ENCODE measurements at regions not wholly inside any gene's neighbourhood (a gene's known extent, or its start where the extent isn't known, plus 50 kb on each side); places are given as distances from the start of the nearest gene placed in this dataset.

GRCh38 chr10:31709476-31709875 lies 219.2 kb downstream of the ARHGAP12 start:
- no peak for DNase-seq (ENCODE audit: low read depth)

DNA sequence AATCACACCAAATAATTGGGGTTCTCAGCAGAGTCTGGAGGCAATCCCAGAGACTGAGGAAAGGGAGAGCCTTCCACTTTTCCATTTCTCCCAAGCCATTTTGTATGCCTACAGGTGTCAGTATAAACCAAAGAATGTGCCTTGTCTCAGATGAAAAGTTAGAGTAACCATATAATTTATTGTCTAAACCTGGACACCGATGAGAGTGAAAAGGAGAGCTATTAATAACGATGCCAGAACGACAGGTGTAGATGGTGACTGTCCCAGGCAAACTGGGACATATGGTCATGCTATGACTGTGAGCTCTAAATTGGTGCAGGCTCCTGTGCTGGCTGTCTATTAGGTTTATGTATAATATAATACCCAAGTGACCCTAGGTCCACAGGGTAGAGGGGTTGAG lies 219.6 kb downstream of the ARHGAP12 start:
- DNase-seq (ENCODE audit: low read depth) = no peak

- DNase-seq (ENCODE audit: low read depth) = no peak
Observed at GRCh38 chr10:31708474-31708873, 220.2 kb downstream of the ARHGAP12 start.

DNA sequence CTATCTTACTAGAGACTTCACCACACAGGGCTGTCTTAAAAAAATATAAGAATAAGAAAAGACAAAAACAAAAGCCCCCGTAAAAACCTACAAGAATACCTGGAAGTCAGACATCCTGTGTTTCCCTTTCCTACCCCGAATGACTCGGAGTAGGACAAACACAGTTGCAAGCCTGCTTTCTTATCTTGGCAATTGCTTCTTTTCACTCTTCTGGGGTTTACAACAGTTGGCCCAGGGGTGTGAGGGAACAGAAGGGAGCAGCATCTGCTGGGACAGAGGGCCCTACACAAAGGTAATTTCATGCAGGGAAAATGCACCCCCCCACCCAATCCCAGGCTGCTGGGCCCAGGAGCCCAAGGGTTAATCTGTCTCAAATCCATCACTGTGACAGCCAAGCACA lies 220.6 kb downstream of the ARHGAP12 start:
- DNase-seq (ENCODE audit: low read depth) = no peak

GRCh38 chr10:31707093-31708039 lies 221.3 kb downstream of the ARHGAP12 start:
- no peak for DNase-seq (ENCODE audit: low read depth)

DNA sequence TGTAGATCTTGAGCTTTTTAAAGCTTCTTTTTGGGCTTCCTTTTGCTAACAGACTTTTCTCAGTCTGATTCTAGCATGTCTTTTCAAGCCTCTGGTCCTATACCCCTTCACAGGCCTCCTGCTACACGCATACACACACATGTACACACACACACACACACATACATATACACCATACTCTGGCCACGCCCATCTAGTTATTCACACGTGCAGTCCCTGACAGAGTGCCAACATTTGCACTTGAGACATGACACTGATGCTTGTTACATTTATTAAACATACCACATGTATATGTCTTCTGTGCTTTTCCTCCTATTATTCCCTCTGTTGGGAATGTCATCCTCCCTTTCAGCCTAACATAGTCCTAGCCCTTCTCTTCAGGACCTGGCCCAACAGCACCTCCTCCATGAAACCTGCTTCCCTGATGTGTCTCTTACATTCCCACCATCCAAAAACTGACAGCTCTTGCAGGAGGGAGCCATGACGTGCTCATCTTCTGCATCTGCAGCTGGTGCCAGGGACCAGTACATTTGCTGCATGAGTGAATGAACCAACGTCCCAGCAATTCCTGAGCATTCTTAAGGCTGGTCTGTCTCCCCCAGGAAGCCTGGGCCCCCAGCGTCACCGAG lies 222.1 kb downstream of the ARHGAP12 start:
- DNase-seq (ENCODE audit: low read depth) = no peak

DNA sequence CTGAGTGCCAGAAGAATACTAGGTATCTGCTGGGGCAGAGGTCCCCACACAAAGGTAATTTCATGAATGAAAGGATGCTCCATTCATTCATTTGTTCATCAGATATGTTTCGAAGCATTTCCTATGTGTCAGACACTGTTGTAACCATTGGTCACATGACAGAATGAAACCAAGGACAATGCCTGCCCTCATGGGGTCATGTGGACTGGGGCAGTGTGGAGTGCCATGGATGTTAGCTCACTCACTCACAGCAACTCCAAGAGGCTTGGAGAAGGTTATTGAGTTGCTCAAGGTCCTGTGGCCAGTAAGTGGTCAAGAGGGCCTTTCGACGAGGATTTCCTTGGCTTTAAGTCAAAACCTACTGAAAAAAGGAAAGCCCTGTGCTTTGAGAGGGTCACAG lies 223.5 kb downstream of the ARHGAP12 start:
- DNase-seq (ENCODE audit: low read depth) = no peak

DNA sequence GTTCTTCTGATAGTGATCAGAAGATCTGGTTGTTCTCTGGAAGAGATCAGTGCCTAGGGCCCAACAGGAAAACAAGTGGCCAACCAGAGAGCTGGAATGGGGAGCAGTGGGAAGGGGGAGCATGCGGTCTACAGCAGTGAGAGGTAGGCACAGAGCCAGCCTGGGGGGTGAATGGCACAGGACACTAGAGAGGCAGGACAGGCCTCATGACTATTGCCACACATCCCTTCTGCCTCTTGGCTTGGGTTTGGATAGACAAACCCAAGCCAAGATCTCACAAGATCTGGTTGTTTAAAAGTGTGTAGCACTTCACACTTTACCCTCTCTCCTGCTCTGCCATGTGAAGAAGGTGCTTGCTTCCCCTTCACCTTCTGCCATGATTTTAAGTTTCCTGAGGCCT lies 224.4 kb downstream of the ARHGAP12 start:
- no peak for DNase-seq (ENCODE audit: low read depth)

GRCh38 chr10:31702954-31703353 lies 225.7 kb downstream of the ARHGAP12 start:
- no peak for DNase-seq (ENCODE audit: low read depth)

- no peak for DNase-seq (ENCODE audit: low read depth)
Observed at GRCh38 chr10:31702005-31702404, 226.6 kb downstream of the ARHGAP12 start.

DNA sequence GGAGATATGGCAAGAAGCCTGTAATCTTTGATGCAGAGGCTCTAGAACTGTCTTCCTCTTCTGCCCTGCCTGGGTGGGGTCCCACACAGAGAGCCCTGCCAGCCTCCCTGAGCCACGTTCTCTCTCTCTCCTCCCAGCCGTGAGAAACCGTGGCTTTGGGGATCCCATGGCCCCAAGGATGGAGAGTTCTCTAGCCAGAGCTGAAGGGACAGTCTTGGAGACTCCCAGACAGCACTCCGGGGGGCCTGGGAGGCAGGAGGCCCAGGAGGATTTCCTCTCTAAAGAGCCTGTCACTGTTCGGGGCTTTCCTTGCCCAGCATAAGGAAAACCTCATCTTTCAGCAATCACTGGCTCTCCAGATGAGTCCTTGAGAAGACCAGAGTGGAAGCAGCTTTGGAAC lies 227.1 kb downstream of the ARHGAP12 start:
- no peak for DNase-seq (ENCODE audit: low read depth)

DNA sequence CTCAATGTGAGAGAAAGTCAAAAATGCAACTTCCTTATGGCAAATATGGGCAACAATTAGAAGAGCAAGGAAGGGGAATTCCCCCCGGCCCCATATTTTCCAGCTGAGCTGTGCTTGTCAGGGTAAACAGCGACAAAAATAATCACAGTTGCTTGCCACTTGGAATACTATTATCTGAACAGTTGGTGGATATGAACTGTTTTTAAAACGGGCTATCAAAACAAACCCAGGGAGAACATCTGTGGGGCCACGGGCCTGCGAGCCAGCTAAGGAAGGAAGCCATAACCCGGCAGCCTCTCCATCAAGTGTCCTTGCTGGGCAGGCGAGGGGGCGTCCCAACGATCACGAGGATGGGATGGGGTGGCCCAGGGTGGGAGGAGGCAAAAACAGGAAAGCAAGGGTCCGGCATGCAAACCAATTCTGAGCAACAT lies 228.4 kb downstream of the ARHGAP12 start:
- DNase-seq (ENCODE audit: low read depth) = no peak

DNA sequence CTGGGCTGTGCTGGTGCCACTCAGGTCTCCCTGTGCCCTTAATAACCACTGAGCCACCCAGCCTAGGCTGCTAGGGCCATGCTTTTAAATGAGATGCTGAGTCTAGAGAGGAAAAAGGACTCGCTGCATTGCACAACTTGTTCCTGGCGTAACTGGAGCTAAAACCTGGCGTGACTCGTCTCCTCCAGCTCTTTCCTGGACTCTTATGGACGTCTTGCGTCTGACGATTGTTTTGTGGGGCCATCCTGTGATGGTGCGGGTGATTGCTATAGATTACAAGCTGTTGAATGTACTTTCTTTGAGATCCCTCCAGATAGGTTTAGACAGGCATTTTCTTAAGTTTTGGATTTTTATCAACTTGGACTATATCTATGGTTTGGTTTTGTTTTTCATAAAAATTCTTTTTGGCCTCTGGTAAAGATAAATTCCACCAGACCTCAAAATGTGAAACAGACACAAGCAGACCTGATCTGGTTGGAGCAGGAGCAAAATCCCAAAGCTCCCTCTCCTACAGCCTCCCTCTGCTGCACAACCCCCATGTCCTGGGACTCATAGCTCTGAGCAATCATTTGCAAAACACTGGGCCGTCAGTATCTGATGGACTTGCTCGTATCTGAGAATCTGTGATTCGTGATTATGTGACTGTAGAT lies 230.3 kb downstream of the ARHGAP12 start:
- DNase-seq (ENCODE audit: low read depth) = no peak

- DNase-seq (ENCODE audit: low read depth) = no peak
Observed at GRCh38 chr10:31697271-31698180, 231.1 kb downstream of the ARHGAP12 start.

- no peak for DNase-seq (ENCODE audit: low read depth)
Observed at GRCh38 chr10:31694929-31695837, 233.4 kb downstream of the ARHGAP12 start.

DNA sequence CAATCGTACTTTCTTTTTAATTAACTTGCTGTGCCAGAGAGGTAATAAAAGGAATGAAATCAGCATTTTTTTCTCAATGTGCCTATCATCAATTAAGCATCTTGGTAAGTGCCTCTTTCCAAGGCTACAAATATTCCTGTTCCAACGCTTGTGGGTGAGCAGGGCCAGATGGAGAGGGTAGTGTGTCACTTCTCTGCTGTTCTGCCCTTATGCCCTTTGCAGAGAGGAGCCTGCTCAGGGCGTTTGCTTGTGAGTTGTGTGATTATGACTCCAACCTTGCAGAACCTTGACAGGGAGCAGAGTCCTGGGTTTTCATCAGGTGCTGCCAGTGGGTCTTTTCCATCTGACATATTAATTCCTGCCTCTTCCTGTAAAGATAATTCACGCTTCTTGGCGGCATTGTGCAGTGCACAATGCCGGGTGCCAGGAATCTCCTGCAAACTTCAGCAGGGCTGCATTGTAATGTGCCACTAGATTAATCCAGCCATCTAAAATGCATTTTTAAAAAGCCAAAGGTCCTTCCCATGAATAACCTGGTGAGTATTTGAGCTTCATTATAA lies 234.4 kb downstream of the ARHGAP12 start:
- DNase-seq (ENCODE audit: low read depth) = no peak

GRCh38 chr10:31693491-31693890 lies 235.1 kb downstream of the ARHGAP12 start:
- DNase-seq (ENCODE audit: low read depth) = no peak

- DNase-seq (ENCODE audit: low read depth) = no peak
Observed at GRCh38 chr10:31689233-31689632, 239.4 kb downstream of the ARHGAP12 start.

DNA sequence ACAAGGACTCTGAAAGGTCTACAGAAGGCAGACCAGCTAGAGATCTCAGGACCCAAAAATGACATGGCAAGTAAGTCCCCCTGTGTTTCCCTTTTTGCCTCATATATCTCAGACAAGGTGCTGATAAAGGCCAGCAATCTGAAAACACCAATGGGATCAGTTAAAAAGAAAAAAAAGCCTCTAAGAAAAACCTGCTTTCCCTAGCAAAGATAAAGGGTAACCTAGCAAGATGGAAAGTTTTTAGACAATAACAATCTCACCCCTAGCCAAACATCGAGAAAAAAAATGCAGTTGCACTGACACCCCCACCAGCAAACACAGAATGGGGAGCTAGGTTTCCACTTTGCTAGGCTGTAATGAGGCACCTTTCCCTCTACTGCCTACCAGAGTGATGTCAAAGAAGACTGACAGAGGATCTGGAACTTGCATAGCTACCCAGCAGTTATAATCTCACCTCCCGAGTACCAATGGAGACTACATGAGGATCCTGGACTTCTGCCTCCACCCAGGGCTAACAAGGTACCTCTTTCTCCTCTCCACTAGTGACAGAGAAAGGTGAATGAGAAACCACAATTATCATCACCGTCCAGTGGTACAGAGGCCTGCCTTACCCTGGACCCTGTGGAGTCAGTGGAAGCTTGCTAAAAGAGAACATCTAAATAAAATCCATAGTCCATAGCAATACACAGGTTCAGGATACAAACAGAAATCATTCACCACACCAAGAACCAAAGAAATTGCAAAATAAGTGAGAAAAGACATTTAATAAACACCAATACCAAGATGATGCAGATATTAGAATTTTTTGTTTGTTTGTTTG lies 240.8 kb downstream of the ARHGAP12 start:
- no peak for DNase-seq (ENCODE audit: low read depth)

- no peak for DNase-seq (ENCODE audit: low read depth)
Observed at GRCh38 chr10:31686599-31686998, 242.0 kb downstream of the ARHGAP12 start.

Data from activated T-helper 9 cell treated with anti-CD3 and anti-CD28 coated beads, Interleukin-2, amount 50 U/mL, for 16 hours (primary cell).